ENCODE measurements at regions not wholly inside any gene's neighbourhood (a gene's known extent, or its start where the extent isn't known, plus 50 kb on each side); places are given as distances from the start of the nearest gene placed in this dataset.

DNA sequence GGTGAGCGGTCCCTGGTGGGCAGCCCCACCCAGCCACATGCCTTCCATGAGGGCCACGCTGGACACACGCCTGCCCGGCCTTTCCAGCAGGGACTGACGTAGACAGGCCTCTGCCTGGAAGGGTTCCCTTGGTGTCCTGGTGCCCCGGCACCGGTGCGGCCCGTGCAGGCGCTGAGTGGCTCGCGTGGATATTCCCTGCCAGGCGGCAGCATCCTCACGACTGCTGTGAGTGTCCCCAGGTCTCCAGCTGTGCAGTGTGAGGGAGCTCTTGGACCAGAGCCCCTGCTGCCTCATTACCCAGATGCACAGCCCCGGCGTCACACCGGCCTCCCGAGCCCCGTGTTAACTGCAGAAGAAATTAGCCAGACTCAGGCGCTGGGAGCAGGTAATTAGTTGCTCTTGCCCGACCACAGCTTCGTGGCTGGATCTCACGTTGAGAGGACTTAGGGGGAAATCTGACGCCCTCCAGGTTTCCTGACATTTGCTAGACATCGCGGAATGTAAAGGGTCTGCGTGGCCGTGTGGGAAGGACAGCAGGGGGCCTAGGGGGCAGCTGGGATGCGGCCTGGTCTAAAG, 1196.3 kb downstream of the BRD1 start:
- TF ChIP-seq EZH2 (IDR thresholded peaks at IDR 0.05; ENCODE audit: insufficient read depth, poor library complexity, severe bottlenecking) (no peak), EZH2phosphoT487 (IDR thresholded peaks at IDR 0.05; ENCODE audit: insufficient read depth, low read depth) (no peak)
